ENCODE measurements at regions not wholly inside any gene's neighbourhood (a gene's known extent, or its start where the extent isn't known, plus 50 kb on each side); places are given as distances from the start of the nearest gene placed in this dataset.

- TF ChIP-seq BHLHE40 (IDR thresholded peaks at IDR 0.05; ENCODE audit: borderline replicate concordance) (no peak), SUZ12 (IDR thresholded peaks at IDR 0.05) (no peak), FOXK2 (IDR thresholded peaks at IDR 0.05) (no peak), CTBP1 (IDR thresholded peaks at IDR 0.05; ENCODE audit: borderline replicate concordance) (no peak), SP1 (IDR thresholded peaks at IDR 0.05) (no peak), L3MBTL2 (conservative IDR thresholded peaks at IDR 0.05) (no peak)
- POLR2A ChIA-PET = no interaction called here
- CTCF ChIA-PET = no interaction called here
- DNase-seq (ENCODE audit: extremely low spot score) = no peak
These were observed 130.1 kb upstream of the ZEB1 start for GRCh38 chr10:31188792-31189406.

- CTCF ChIA-PET = interaction anchor here (0.6 kb wide), 1 partner anchor 300 kb away, joined by 3 read pairs; no protein-coding TSS in a partner anchor
- no peak for DNase-seq (ENCODE audit: extremely low spot score)
- POLR2A ChIA-PET = no interaction called here
These were observed 128.5 kb upstream of the ZEB1 start for GRCh38 chr10:31190488-31190887.

GRCh38 chr10:31192475-31192874 lies 126.5 kb upstream of the ZEB1 start:
- no peak for DNase-seq (ENCODE audit: extremely low spot score)
- POLR2A ChIA-PET = no interaction called here
- no peak for TF ChIP-seq SUZ12 (IDR thresholded peaks at IDR 0.05)
- TF ChIP-seq NFRKB (IDR thresholded peaks at IDR 0.05) = no peak
- no peak for TF ChIP-seq FOXK2 (IDR thresholded peaks at IDR 0.05)
- TF ChIP-seq ELF4 (IDR thresholded peaks at IDR 0.05) = no peak
- no peak for TF ChIP-seq LEF1 (IDR thresholded peaks at IDR 0.05; ENCODE audit: borderline replicate concordance)
- TF ChIP-seq ARNT (IDR thresholded peaks at IDR 0.05) = no peak
- TF ChIP-seq BHLHE40 (IDR thresholded peaks at IDR 0.05; ENCODE audit: borderline replicate concordance) = no peak
- TF ChIP-seq TARDBP (IDR thresholded peaks at IDR 0.05) = no peak
- TF ChIP-seq FOXM1 (IDR thresholded peaks at IDR 0.05; ENCODE audit: borderline replicate concordance) = no peak
- no peak for TF ChIP-seq SP1 (IDR thresholded peaks at IDR 0.05)
- no peak for TF ChIP-seq HDGF (IDR thresholded peaks at IDR 0.05; ENCODE audit: borderline replicate concordance)
- TF ChIP-seq CTBP1 (IDR thresholded peaks at IDR 0.05; ENCODE audit: borderline replicate concordance) = no peak
- TF ChIP-seq PKNOX1 (IDR thresholded peaks at IDR 0.05) = no peak
- TF ChIP-seq FOXA1 (IDR thresholded peaks at IDR 0.05) = no peak
- CTCF ChIA-PET = no interaction called here

More at GRCh38 chr10:31190488-31190887, 128.5 kb upstream of the ZEB1 start:
- TF ChIP-seq LEF1 (IDR thresholded peaks at IDR 0.05; ENCODE audit: borderline replicate concordance) = no peak
- no peak for TF ChIP-seq HDGF (IDR thresholded peaks at IDR 0.05; ENCODE audit: borderline replicate concordance)
- no peak for TF ChIP-seq BHLHE40 (IDR thresholded peaks at IDR 0.05; ENCODE audit: borderline replicate concordance)
- no peak for TF ChIP-seq PKNOX1 (IDR thresholded peaks at IDR 0.05)

- DNase-seq (ENCODE audit: extremely low spot score) = no peak
- CTCF ChIA-PET = no interaction called here
- POLR2A ChIA-PET = no interaction called here
These were observed 124.0 kb upstream of the ZEB1 start for GRCh38 chr10:31194986-31195385.

GRCh38 chr10:31197886-31198285 lies 121.1 kb upstream of the ZEB1 start:
- POLR2A ChIA-PET = no interaction called here
- CTCF ChIA-PET = no interaction called here
- no peak for DNase-seq (ENCODE audit: extremely low spot score)
- no peak for TF ChIP-seq NFRKB (IDR thresholded peaks at IDR 0.05)
- no peak for TF ChIP-seq ARNT (IDR thresholded peaks at IDR 0.05)
- TF ChIP-seq LEF1 (IDR thresholded peaks at IDR 0.05; ENCODE audit: borderline replicate concordance) = no peak
- TF ChIP-seq CTBP1 (IDR thresholded peaks at IDR 0.05; ENCODE audit: borderline replicate concordance) = no peak
- no peak for TF ChIP-seq FOXA1 (IDR thresholded peaks at IDR 0.05)
- no peak for TF ChIP-seq SP1 (IDR thresholded peaks at IDR 0.05)
- TF ChIP-seq ELF4 (IDR thresholded peaks at IDR 0.05) = no peak
- TF ChIP-seq FOXM1 (IDR thresholded peaks at IDR 0.05; ENCODE audit: borderline replicate concordance) = no peak
- TF ChIP-seq PKNOX1 (IDR thresholded peaks at IDR 0.05) = no peak
- no peak for TF ChIP-seq TARDBP (IDR thresholded peaks at IDR 0.05)
- TF ChIP-seq BHLHE40 (IDR thresholded peaks at IDR 0.05; ENCODE audit: borderline replicate concordance) = no peak

More at GRCh38 chr10:31194986-31195385, 124.0 kb upstream of the ZEB1 start:
- TF ChIP-seq FOXM1 (IDR thresholded peaks at IDR 0.05; ENCODE audit: borderline replicate concordance) = no peak
- TF ChIP-seq BHLHE40 (IDR thresholded peaks at IDR 0.05; ENCODE audit: borderline replicate concordance) = no peak
- no peak for TF ChIP-seq FOXA1 (IDR thresholded peaks at IDR 0.05)
- no peak for TF ChIP-seq SP1 (IDR thresholded peaks at IDR 0.05)
- no peak for TF ChIP-seq ARNT (IDR thresholded peaks at IDR 0.05)
- no peak for TF ChIP-seq SUZ12 (IDR thresholded peaks at IDR 0.05)
- TF ChIP-seq CTBP1 (IDR thresholded peaks at IDR 0.05; ENCODE audit: borderline replicate concordance) = no peak
- TF ChIP-seq TARDBP (IDR thresholded peaks at IDR 0.05) = no peak
- TF ChIP-seq NFRKB (IDR thresholded peaks at IDR 0.05) = no peak
- TF ChIP-seq L3MBTL2 (conservative IDR thresholded peaks at IDR 0.05) = no peak
- no peak for TF ChIP-seq LEF1 (IDR thresholded peaks at IDR 0.05; ENCODE audit: borderline replicate concordance)
- TF ChIP-seq HDGF (IDR thresholded peaks at IDR 0.05; ENCODE audit: borderline replicate concordance) = no peak
- no peak for TF ChIP-seq ELF4 (IDR thresholded peaks at IDR 0.05)
- TF ChIP-seq ZNF384 (IDR thresholded peaks at IDR 0.05) = no peak
- TF ChIP-seq PKNOX1 (IDR thresholded peaks at IDR 0.05) = no peak
- no peak for TF ChIP-seq FOXK2 (IDR thresholded peaks at IDR 0.05)

GRCh38 chr10:31204090-31204489 lies 114.9 kb upstream of the ZEB1 start:
- no peak for DNase-seq (ENCODE audit: extremely low spot score)
- CTCF ChIA-PET = no interaction called here
- POLR2A ChIA-PET = interaction anchor here (0.6 kb wide), 1 partner anchor 10 kb away, joined by 3 read pairs; no protein-coding TSS in a partner anchor
- TF ChIP-seq CTBP1 (IDR thresholded peaks at IDR 0.05; ENCODE audit: borderline replicate concordance) (no peak), FOXA1 (IDR thresholded peaks at IDR 0.05) (no peak), NFRKB (IDR thresholded peaks at IDR 0.05) (no peak), BHLHE40 (IDR thresholded peaks at IDR 0.05; ENCODE audit: borderline replicate concordance) (no peak), ELF4 (IDR thresholded peaks at IDR 0.05) (no peak), ZNF384 (IDR thresholded peaks at IDR 0.05) (no peak), SUZ12 (IDR thresholded peaks at IDR 0.05) (no peak)

Measured in HEK293T (cell line).